Esophagus muscularis mucosa (tissue), 3 donors: ENCODE measurements at regions not wholly inside any gene's neighbourhood (a gene's known extent, or its start where the extent isn't known, plus 50 kb on each side); places are given as distances from the start of the nearest gene placed in this dataset.

Experiments
- CTCF ChIP-seq, 3 experiments: fragments of 200-600 bp in 2 of 3; fragments of 450-650 bp in 1 of 3; sonication (generic) in 2 of 3; IDR thresholded peaks; one replicate each; pipeline ENCODE4 v1.5.1; 2017 to 2019; ENCODE audit warnings: antibody characterized with exemption in 3 of 3, mild to moderate bottlenecking in 2 of 3, moderate library complexity in 1 of 3
- POLR2A ChIP-seq: fragments of 450-650 bp; IDR thresholded peaks from one replicate; pipeline ENCODE4 v1.6.1; 2017; ENCODE audit warnings: antibody characterized with exemption, moderate library complexity, mild to moderate bottlenecking, low read depth

GRCh38 chr2:144096531-144096930, 423.4 kb downstream of the ZEB2 start:
- no peak for TF ChIP-seq POLR2A
- no peak for TF ChIP-seq CTCF (IDR thresholded peaks at IDR 0.05)
